Activated naive CD4-positive, alpha-beta T cell treated with anti-CD3 and anti-CD28 coated beads, Interleukin-2, amount 50 U/mL, for 72 hours (primary cell): ENCODE measurements at regions not wholly inside any gene's neighbourhood (a gene's known extent, or its start where the extent isn't known, plus 50 kb on each side); places are given as distances from the start of the nearest gene placed in this dataset.
A peak's percentile ranks its signal among the peaks of the same experiment; 100 is the strongest.

ENCODE experiments used
- ATAC-seq, 2 donors: fragments of 150-1000 bp; cut with Tn5 transposase; 2 replicates each; pipeline ENCODE4 v1.10.0; 2021; ENCODE audit warnings: mild to moderate bottlenecking in 2 of 2, moderate library complexity in 2 of 2
- DNase-seq, 2 donors: peaks; one replicate each; pipeline ENCODE4 v3.0.0; 2021 to 2022; ENCODE audit warnings: low spot score in 2 of 2
- H3K27ac Mint-ChIP-seq, 2 donors: one replicate each; pipeline ENCODE4 v1.8.0; 2022; ENCODE audit warnings: mild to moderate bottlenecking in 2 of 2, mixed read lengths in 2 of 2
- H3K36me3 Mint-ChIP-seq, 2 donors: one replicate each; pipeline ENCODE4 v1.8.0; 2022; ENCODE audit warnings: mixed read lengths in 2 of 2
- H3K9me3 Mint-ChIP-seq, 2 donors: one replicate each; pipeline ENCODE4 v1.8.0; 2022; ENCODE audit warnings: mixed read lengths in 2 of 2

GRCh38 chr7:12888717-12889116, 201.3 kb downstream of the ARL4A start:
- H3K27ac Mint-ChIP-seq = peak overlapping the region in 1 of 2 donors; percentile 95
- H3K36me3 Mint-ChIP-seq = no peaks in the 10 kb centered on the region
- DNase-seq (no peak), ATAC-seq (peak in 1 of 2 donors; percentile 55)
- H3K9me3 Mint-ChIP-seq = no peaks in the 10 kb centered on the region

GRCh38 chr7:12889391-12889790, 202.0 kb downstream of the ARL4A start:
- Mint-ChIP-seq H3K36me3 (no peaks in the 10 kb centered on the region), H3K9me3 (no peaks in the 10 kb centered on the region), H3K27ac (no peak overlapping the region)
- no peak for ATAC-seq
- DNase-seq = no peak

- H3K27ac Mint-ChIP-seq = no peak overlapping the region
- no peaks in the 10 kb centered on the region for H3K9me3 Mint-ChIP-seq
- ATAC-seq = no peak
- DNase-seq = no peak
- H3K36me3 Mint-ChIP-seq = no peaks in the 10 kb centered on the region
Measured at GRCh38 chr7:12890586-12890985, 203.2 kb downstream of the ARL4A start.

- DNase-seq (no peak), ATAC-seq (no peak)
- Mint-ChIP-seq H3K27ac (no peak overlapping the region), H3K36me3 (no peaks in the 10 kb centered on the region), H3K9me3 (no peaks in the 10 kb centered on the region)
Measured at GRCh38 chr7:12893292-12893691, 205.9 kb downstream of the ARL4A start.

DNA sequence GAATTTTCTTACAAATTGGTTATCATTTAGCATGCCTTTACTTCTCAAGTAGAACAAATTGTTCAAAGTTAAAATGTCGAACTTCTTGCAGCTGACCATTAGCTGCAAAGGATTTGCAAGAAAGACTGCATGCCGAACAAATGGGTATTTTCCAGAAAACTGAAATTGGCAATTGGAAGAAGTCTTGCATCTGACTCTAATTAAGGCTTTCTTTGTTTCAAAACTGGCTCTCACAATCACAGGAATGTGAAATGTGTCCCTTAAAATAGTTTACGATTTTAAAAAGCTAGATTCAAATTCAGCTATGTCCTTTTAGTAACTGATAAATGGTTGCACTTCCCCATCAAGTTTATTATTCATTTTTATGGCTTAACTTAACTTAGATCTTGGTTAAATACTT, 207.9 kb downstream of the ARL4A start:
- DNase-seq = no peak
- no peaks in the 10 kb centered on the region for H3K36me3 Mint-ChIP-seq
- H3K27ac Mint-ChIP-seq = no peak overlapping the region
- no peak for ATAC-seq
- H3K9me3 Mint-ChIP-seq = no peaks in the 10 kb centered on the region

GRCh38 chr7:12896316-12896715, 208.9 kb downstream of the ARL4A start:
- H3K27ac Mint-ChIP-seq = no peak overlapping the region
- no peaks in the 10 kb centered on the region for H3K9me3 Mint-ChIP-seq
- H3K36me3 Mint-ChIP-seq = no peaks in the 10 kb centered on the region
- ATAC-seq = no peak
- DNase-seq = no peak

DNA sequence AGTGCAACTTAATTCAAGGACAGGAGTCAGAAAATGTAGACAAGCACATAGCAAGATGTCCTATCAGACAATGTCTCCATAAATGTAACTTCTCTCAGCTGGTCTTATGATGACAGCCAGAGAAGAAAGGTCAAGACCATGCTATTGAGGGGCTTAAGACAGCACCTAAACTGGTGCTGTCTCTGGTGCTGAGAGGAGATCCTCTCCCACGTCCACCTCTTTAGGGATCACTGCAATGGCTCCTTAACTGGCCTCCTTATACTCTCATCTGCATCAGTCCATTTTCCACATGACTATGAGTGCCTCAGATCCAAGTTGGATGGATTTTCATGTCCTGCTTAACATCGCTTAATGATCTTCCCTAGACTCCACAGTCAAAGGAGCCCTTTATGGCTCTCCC, 210.6 kb downstream of the ARL4A start:
- no peak for DNase-seq
- no peaks in the 10 kb centered on the region for H3K9me3 Mint-ChIP-seq
- no peak overlapping the region for H3K27ac Mint-ChIP-seq
- H3K36me3 Mint-ChIP-seq = no peaks in the 10 kb centered on the region
- no peak for ATAC-seq

- H3K36me3 Mint-ChIP-seq = no peaks in the 10 kb centered on the region
- H3K27ac Mint-ChIP-seq = no peak overlapping the region
- no peaks in the 10 kb centered on the region for H3K9me3 Mint-ChIP-seq
- ATAC-seq (no peak), DNase-seq (no peak)
Measured at GRCh38 chr7:12898620-12899019, 211.2 kb downstream of the ARL4A start.

- Mint-ChIP-seq H3K27ac (no peak overlapping the region), H3K9me3 (no peaks in the 10 kb centered on the region), H3K36me3 (no peaks in the 10 kb centered on the region)
- ATAC-seq (no peak), DNase-seq (no peak)
Measured at GRCh38 chr7:12905671-12906070, 218.2 kb downstream of the ARL4A start.

GRCh38 chr7:12907774-12908173, 220.3 kb downstream of the ARL4A start:
- no peak for DNase-seq

GRCh38 chr7:12909483-12909882, 222.1 kb downstream of the ARL4A start:
- Mint-ChIP-seq H3K27ac (no peak overlapping the region), H3K9me3 (no peaks in the 10 kb centered on the region), H3K36me3 (no peaks in the 10 kb centered on the region)
- ATAC-seq = no peak
- DNase-seq = no peak

More at GRCh38 chr7:12907774-12908173, 220.3 kb downstream of the ARL4A start:
- Mint-ChIP-seq H3K27ac (no peak overlapping the region), H3K9me3 (no peaks in the 10 kb centered on the region), H3K36me3 (no peaks in the 10 kb centered on the region)
- no peak for ATAC-seq

DNA sequence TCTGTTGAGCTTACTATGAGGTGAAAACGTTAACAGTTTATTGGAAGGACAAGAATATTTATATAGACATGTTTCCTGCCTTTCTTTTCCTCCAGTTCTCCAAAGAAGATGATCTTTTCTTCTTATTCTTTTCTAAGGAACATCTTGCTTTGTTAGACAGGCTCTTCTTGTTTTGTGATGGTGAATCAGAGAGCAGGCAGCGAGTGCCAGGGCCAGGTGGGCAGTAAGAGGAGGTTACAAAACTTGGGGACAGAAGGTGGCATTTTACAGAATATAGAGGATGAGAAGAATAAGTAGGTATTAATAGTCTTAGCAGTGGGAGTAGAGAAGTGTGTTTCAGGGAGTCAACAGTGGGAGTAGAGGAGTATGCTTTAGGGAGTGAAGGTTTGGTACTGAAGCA, 223.6 kb downstream of the ARL4A start:
- Mint-ChIP-seq H3K9me3 (no peaks in the 10 kb centered on the region), H3K36me3 (no peaks in the 10 kb centered on the region), H3K27ac (no peak overlapping the region)
- DNase-seq (no peak), ATAC-seq (no peak)

DNA sequence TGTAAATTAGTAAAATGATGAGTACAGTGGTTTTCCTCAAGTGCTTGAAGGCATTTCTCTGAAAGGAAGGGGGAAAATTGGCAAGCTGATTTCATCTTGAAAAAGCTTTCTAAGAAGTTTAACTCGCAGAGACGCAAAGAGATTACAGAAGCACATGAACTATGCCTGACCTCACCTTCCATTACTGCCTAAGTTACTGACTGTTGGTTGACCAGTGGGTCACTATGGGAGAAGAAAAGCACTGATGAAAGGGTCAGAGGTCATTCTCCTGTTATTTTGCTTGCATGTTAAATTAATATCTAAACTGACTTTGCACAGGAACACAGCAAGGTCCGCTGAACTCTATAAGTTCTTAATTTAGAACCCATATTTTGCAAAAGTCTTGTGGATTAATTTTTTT, 225.6 kb downstream of the ARL4A start:
- Mint-ChIP-seq H3K27ac (no peak overlapping the region), H3K9me3 (peaks cover 0 to 3% of the 10 kb centered on the region in 2 donors), H3K36me3 (no peaks in the 10 kb centered on the region)
- no peak for DNase-seq
- ATAC-seq = no peak

DNA sequence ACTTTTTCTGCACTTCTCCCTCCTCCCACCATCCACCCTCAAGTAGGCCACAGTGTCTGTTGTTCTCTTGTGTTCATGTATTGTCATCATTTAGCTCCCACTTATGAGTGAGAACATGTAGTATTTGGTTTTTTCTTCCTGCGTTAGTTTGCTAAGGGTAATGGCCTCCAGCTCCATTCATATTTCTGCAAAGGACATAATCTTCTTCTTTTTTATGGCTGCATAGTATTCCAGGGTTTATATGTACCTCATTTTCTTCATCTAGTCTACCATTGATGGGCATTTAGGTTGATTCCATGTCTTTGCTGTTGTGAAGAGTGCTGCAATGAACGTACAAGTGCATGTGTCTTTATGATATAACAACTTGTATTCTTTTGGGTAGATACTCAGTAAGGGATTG, 230.4 kb downstream of the ARL4A start:
- Mint-ChIP-seq H3K9me3 (peaks cover 0 to 4% of the 10 kb centered on the region in 2 donors), H3K36me3 (no peaks in the 10 kb centered on the region), H3K27ac (no peak overlapping the region)
- DNase-seq (no peak), ATAC-seq (no peak)

DNA sequence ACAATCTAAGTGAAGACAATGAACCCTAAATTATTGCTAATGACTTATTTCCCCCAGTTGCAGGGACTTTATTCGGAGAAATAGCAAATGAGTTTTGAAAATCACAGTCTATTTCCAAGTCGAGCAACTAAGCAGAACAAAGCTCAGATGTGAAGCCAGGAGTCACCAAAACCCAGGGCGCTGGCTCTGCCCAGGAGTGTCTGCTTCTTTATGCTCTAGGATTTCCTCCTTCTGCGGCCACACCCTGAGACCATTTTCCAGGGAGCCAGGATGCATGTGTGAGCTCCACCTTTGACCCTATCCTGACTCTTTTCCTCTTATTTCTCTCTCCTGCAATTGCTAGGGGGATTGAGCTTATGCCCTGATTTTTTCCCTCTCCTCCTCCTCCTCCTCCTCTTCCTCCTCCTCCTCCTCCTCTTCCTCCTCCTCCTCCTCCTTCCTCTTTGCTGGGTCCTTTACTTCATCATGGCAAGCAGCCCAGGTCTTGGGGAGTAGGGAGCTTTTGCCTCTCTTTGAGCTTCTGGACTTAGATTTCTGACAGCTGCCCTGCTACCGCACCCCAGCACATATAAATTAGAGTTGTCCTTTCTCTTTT, 234.4 kb downstream of the ARL4A start:
- H3K9me3 Mint-ChIP-seq = peaks cover 0 to 4% of the 10 kb centered on the region in 2 donors
- ATAC-seq (no peak), DNase-seq (no peak)
- no peak overlapping the region for H3K27ac Mint-ChIP-seq
- H3K36me3 Mint-ChIP-seq = no peaks in the 10 kb centered on the region

GRCh38 chr7:12923971-12924370, 236.5 kb downstream of the ARL4A start:
- DNase-seq = no peak
- Mint-ChIP-seq H3K36me3 (no peaks in the 10 kb centered on the region), H3K27ac (no peak overlapping the region), H3K9me3 (no peaks in the 10 kb centered on the region)
- no peak for ATAC-seq

- DNase-seq (no peak), ATAC-seq (no peak)
- H3K9me3 Mint-ChIP-seq = no peaks in the 10 kb centered on the region
- H3K27ac Mint-ChIP-seq = no peak overlapping the region
- no peaks in the 10 kb centered on the region for H3K36me3 Mint-ChIP-seq
Measured at GRCh38 chr7:12926206-12926605, 238.8 kb downstream of the ARL4A start.

DNA sequence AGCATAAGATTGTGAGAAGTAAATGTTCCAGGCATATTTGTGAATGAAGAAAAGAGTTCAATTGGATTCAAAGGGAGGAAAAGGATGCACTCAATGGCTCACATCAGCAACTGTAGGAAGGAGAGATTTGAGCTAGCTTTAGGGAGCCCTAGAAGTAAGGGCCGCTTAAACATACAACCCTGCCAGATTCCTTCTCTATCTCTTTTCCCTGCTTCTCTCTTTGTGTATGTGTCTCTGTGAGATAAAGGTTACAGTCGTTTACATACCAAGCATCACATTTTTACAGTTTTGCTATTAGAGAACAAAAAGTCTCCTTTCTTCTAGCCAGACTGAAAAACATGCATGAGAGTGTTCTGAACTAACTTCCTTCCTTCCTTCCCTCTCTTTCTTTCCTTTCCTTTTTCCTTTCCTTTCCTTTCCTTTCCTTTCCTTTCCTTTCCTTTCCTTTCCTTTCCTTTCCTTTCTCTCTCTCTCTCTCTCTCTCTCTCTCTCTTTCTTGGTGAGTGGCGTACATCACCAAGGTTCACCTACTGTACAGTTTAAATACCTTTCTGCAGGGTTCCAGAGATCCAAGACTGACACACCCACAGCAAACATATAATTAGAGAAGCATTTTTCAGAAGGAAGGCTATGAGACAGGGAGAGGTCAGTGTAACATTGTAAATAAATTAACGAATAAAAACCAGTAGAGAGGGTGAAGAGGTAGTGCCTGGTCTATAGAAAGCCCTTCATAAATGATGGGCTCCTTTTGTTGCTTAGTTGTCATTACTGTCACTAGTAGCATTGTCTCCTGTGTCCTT, 240.4 kb downstream of the ARL4A start:
- no peak for ATAC-seq
- Mint-ChIP-seq H3K9me3 (no peaks in the 10 kb centered on the region), H3K36me3 (no peaks in the 10 kb centered on the region), H3K27ac (no peak overlapping the region)
- DNase-seq = no peak
